Heart left ventricle (tissue), 13 donors: ENCODE measurements at regions not wholly inside any gene's neighbourhood (a gene's known extent, or its start where the extent isn't known, plus 50 kb on each side); places are given as distances from the start of the nearest gene placed in this dataset.

Experiments used
- CTCF ChIP-seq, 12 donors: fragments of 200-600 bp; sonication (generic) in 4 of 12; IDR thresholded peaks; one replicate each; pipeline versions ENCODE4 v1.5.0 to v1.8.0; 2018 to 2022; ENCODE audit warnings: antibody characterized with exemption in 12 of 12, mild to moderate bottlenecking in 5 of 12
- POLR2A ChIP-seq, 2 donors: fragments of 450-650 bp; IDR thresholded peaks; one replicate each; pipeline ENCODE4 v1.6.1; 2017; ENCODE audit warnings: antibody characterized with exemption in 2 of 2, mild to moderate bottlenecking in 2 of 2, moderate library complexity in 2 of 2
- donor health status: ischemic (EF 13 %, LVEDD 7.1; RV severe dilation, severe dysfunction).
- donor health status: DM: no; HTN: yes; CAD: no.
- donor health status: DM: no; HTN: no; CAD: no.
- donor health status: ischemic (EF 25% LVEDD 6.9; RV normal size, moderate dysfunction).
- donor health status: ischemic (EF 25% LVEDD 5.7; RV mildly dilated, moderate dysfunction).
- donor health status: ischemic (EF 35%, LVEDD 5.7; RV mildly dilated, moderate dysfunction).
- donor health status: nonischemic (EF 11% LVEDD 7.7; RV severe dilation, severe dysfunction).
- donor health status: DM: yes; HTN: yes; CAD: no.
- donor health status: PGD.
- donor health status: ischemic (EF 29% LVEDD 5.4; RV normal size, mild dysfunction).
- donor health status: nonischemic (EF 23%, LVEDD 6.1; RV moderate dilation, normal function).

- TF ChIP-seq CTCF (IDR thresholded peaks at IDR 0.05) (no peak), POLR2A (IDR thresholded peaks at IDR 0.05) (no peak)
These were observed 456.7 kb downstream of the SLC16A7 start for GRCh38 chr12:60052483-60052882.
